RWPE1 (cell line): ENCODE measurements at regions not wholly inside any gene's neighbourhood (a gene's known extent, or its start where the extent isn't known, plus 50 kb on each side); places are given as distances from the start of the nearest gene placed in this dataset.
A peak's percentile ranks its signal among the peaks of the same experiment; 100 is the strongest.

Experiments
- CTCF ChIA-PET: fragments of 350-600 bp; sonication (Branson Sonifier 250); formaldehyde crosslinking; extraction: SDS; loops from one replicate; lab custom pipeline; 2021; lab: Yijun Ruan, JAX
- POLR2A ChIA-PET: fragments of 400-600 bp; formaldehyde crosslinking; extraction: SDS; loops from one replicate; lab custom pipeline; 2020; ENCODE audit warnings: antibody characterized with exemption; ENCODE audit not compliant: low non-redundant PET; lab: Yijun Ruan, JAX
- DNase-seq: peaks from one replicate; pipeline ENCODE4 v3.0.0; 2012; ENCODE audit warnings: low spot score
- H3K27ac ChIP-seq: fragments of 450-650 bp; 2 replicates; pipeline ENCODE4 v1.5.1; 2017
- CTCF ChIP-seq: fragments of 450-650 bp; conservative IDR thresholded peaks from 2 replicates; pipeline ENCODE4 v1.5.1; 2017; ENCODE audit warnings: low read depth, mild to moderate bottlenecking

- ChIA-PET CTCF (interaction anchor here (0.8 kb wide), 1 partner anchor 1126 kb away, joined by 4 read pairs; no protein-coding TSS in a partner anchor), POLR2A (no interaction called here)
- TF ChIP-seq CTCF = no peak
- peak; percentile 21 for DNase-seq
- peak overlapping the region; percentile 63 for H3K27ac ChIP-seq
Measured at GRCh38 chr12:124655698-124656516, 88.5 kb upstream of the NCOR2 start.

- peak overlapping the region; percentile 63 for H3K27ac ChIP-seq
- no peak for DNase-seq
- POLR2A ChIA-PET = no interaction called here
- CTCF ChIA-PET = interaction anchor here (0.8 kb wide), 1 partner anchor 1127 kb away, joined by 4 read pairs; no protein-coding TSS in a partner anchor
- no peak for TF ChIP-seq CTCF
Measured at GRCh38 chr12:124655048-124655697, 87.8 kb upstream of the NCOR2 start.

GRCh38 chr12:124654666-124655047, 87.2 kb upstream of the NCOR2 start:
- CTCF ChIA-PET = no interaction called here
- POLR2A ChIA-PET = no interaction called here
- H3K27ac ChIP-seq = peak overlapping the region; percentile 63
- TF ChIP-seq CTCF = no peak
- no peak for DNase-seq

- H3K27ac ChIP-seq = peak overlapping the region; percentile 60
- CTCF ChIA-PET = interaction anchor here (0.5 kb wide), 1 partner anchor 32 kb away, joined by 3 read pairs; no protein-coding TSS in a partner anchor
- no peak for DNase-seq
- no peak for TF ChIP-seq CTCF
- POLR2A ChIA-PET = no interaction called here
Measured at GRCh38 chr12:124653169-124653931, 85.9 kb upstream of the NCOR2 start.

GRCh38 chr12:124652661-124653060, 85.2 kb upstream of the NCOR2 start:
- no peak for TF ChIP-seq CTCF
- ChIA-PET POLR2A (no interaction called here), CTCF (interaction anchor here (0.5 kb wide), 1 partner anchor 32 kb away, joined by 3 read pairs; no protein-coding TSS in a partner anchor)
- H3K27ac ChIP-seq = peak overlapping the region; percentile 60
- DNase-seq = no peak
